PC-3 (cell line): ENCODE measurements at regions not wholly inside any gene's neighbourhood (a gene's known extent, or its start where the extent isn't known, plus 50 kb on each side); places are given as distances from the start of the nearest gene placed in this dataset.

Experiments used
- ATAC-seq: fragments of 200-7000 bp; cut with Tn5 transposase; 2 replicates; pipeline ENCODE4 v1.9.1; 2020; ENCODE audit warnings: mild to moderate bottlenecking, moderate library complexity
- BruUV-seq: library from RNA; stranded (reverse); fragments of 400-500 nt; replicated peaks from 2 replicates; lab custom pipeline; 2021; lab: Mats Ljungman, UMichigan
- CTCF ChIA-PET: fragments of 300-600 bp; sonication (Branson Sonifier 250); formaldehyde crosslinking; loops from one replicate; lab custom pipeline; 2022; ENCODE audit warnings: antibody characterized with exemption; lab: Charles Lee
- POLR2A ChIA-PET: fragments of 300-600 bp; sonication (Branson Sonifier 250); formaldehyde crosslinking; loops from one replicate; lab custom pipeline; 2022; ENCODE audit warnings: antibody characterized with exemption; ENCODE audit not compliant: unreplicated experiment; lab: Charles Lee
- DNase-seq: peaks from one replicate; pipeline ENCODE4 v3.0.0-alpha.2; 2015
- H2AFZ ChIP-seq: fragments of 300-600 bp; sonication (generic); 2 replicates; pipeline ENCODE4 v1.6.0; 2016; ENCODE audit warnings: antibody characterized with exemption, low read length
- H3F3A ChIP-seq: fragments of 300-600 bp; sonication (generic); one replicate; pipeline ENCODE4 v1.6.0; 2017; ENCODE audit warnings: antibody characterized with exemption, low read length, control low read depth, mild to moderate bottlenecking; ENCODE audit not compliant: unreplicated experiment
- H3K27ac ChIP-seq: fragments of 300-600 bp; sonication (generic); 2 replicates; pipeline ENCODE4 v1.5.1; 2016; ENCODE audit warnings: mild to moderate bottlenecking, low read length
- H3K27me3 ChIP-seq: fragments of 300-600 bp; sonication (generic); 2 replicates; pipeline ENCODE4 v1.6.1; 2016; ENCODE audit warnings: low read length, mixed read lengths
- H3K36me3 ChIP-seq: fragments of 300-600 bp; sonication (generic); 2 replicates; pipeline ENCODE4 v1.6.1; 2016; ENCODE audit warnings: low read depth, mixed run types, low read length, mixed read lengths
- H3K4me1 ChIP-seq: fragments of 300-600 bp; sonication (generic); 2 replicates; pipeline ENCODE4 v1.5.1; 2016; ENCODE audit warnings: low read length; ENCODE audit not compliant: insufficient read depth
- H3K4me2 ChIP-seq: fragments of 300-600 bp; sonication (generic); 2 replicates; pipeline ENCODE4 v1.6.0; 2016; ENCODE audit warnings: low read length
- H3K4me3 ChIP-seq: fragments of 300-600 bp; sonication (generic); 2 replicates; pipeline ENCODE4 v1.5.1; 2016; ENCODE audit warnings: mild to moderate bottlenecking, low read length, mixed read lengths
- H3K79me2 ChIP-seq: fragments of 300-600 bp; sonication (generic); 2 replicates; pipeline ENCODE4 v1.6.1; 2017; ENCODE audit warnings: low read length, mixed read lengths
- H3K9ac ChIP-seq: fragments of 300-600 bp; sonication (generic); 2 replicates; pipeline ENCODE4 v1.6.0; 2016; ENCODE audit warnings: mild to moderate bottlenecking, low read length
- H3K9me2 ChIP-seq: fragments of 300-600 bp; sonication (generic); replicated peaks from 2 replicates; pipeline ENCODE4 v1.6.1; 2016; ENCODE audit warnings: mixed run types, low read length, mixed read lengths
- H3K9me3 ChIP-seq: fragments of 300-600 bp; sonication (generic); 2 replicates; pipeline ENCODE4 v1.6.1; 2016; ENCODE audit warnings: low read length, mixed read lengths
- H4K20me1 ChIP-seq: fragments of 300-600 bp; sonication (generic); 2 replicates; pipeline ENCODE4 v1.6.1; 2016; ENCODE audit warnings: low read length, mixed read lengths
- CTCF ChIP-seq: fragments of 300-600 bp; sonication (generic); conservative IDR thresholded peaks from 2 replicates; pipeline ENCODE4 v1.5.1; 2017; ENCODE audit warnings: antibody characterized with exemption, low read depth, mild to moderate bottlenecking, low read length
- EZH2 ChIP-seq: fragments of 300-600 bp; sonication (generic); IDR thresholded peaks from one replicate; pipeline ENCODE4 v1.6.1; 2017; ENCODE audit warnings: antibody characterized with exemption, mild to moderate bottlenecking, low read length; ENCODE audit not compliant: unreplicated experiment
- EZH2phosphoT487 ChIP-seq: fragments of 300-600 bp; sonication (generic); IDR thresholded peaks from 2 replicates; pipeline ENCODE4 v1.6.1; 2018; ENCODE audit warnings: mild to moderate bottlenecking, antibody characterized with exemption, low read length, borderline replicate concordance
- intact Hi-C: fragments of 100-400 bp; cut with micrococcal nuclease; formaldehyde crosslinking; loops from 2 replicates; pipeline ENCODE4 v1.9.0; 2023

- Histone ChIP-seq H3K27me3 (no peaks in the 10 kb centered on the region), H3K9me2 (no peaks in the 10 kb centered on the region), H2AFZ (no peak overlapping the region), H3K36me3 (no peaks in the 10 kb centered on the region), H3K4me1 (no peaks in the 10 kb centered on the region; the same call in 1 of the 2 replicates), H3K4me2 (no peak overlapping the region), H3K27ac (no peak overlapping the region), H3F3A (no peaks in the 10 kb centered on the region), H3K9ac (no peak overlapping the region), H3K4me3 (no peak overlapping the region), H3K79me2 (no peaks in the 10 kb centered on the region), H4K20me1 (no peaks in the 10 kb centered on the region), H3K9me3 (no peaks in the 10 kb centered on the region)
- TF ChIP-seq CTCF (no peak), EZH2phosphoT487 (no peak), EZH2 (no peak)
- ATAC-seq: no peak
- intact Hi-C loops: no loop called here
- ChIA-PET POLR2A (no interaction called here), CTCF (no interaction called here)
- BruUV-seq: no TSS peak
- no peak for DNase-seq
Observed at GRCh38 chr2:23285091-23285800, 99.7 kb upstream of the KLHL29 start.

GRCh38 chr2:23286031-23286757, 98.8 kb upstream of the KLHL29 start:
- POLR2A ChIA-PET: no interaction called here
- CTCF ChIA-PET: no interaction called here
- no peaks in the 10 kb centered on the region for H3K27me3 ChIP-seq
- no peaks in the 10 kb centered on the region for H3K79me2 ChIP-seq
- H3K9ac ChIP-seq: no peak overlapping the region
- no peaks in the 10 kb centered on the region for H3K4me1 ChIP-seq
- H4K20me1 ChIP-seq: no peaks in the 10 kb centered on the region
- DNase-seq (no peak), ATAC-seq (no peak)
- intact Hi-C loops: no loop called here
- no peak overlapping the region for H3K4me2 ChIP-seq
- TF ChIP-seq EZH2phosphoT487 (no peak), EZH2 (no peak), CTCF (no peak)
- no peak overlapping the region for H3K27ac ChIP-seq
- BruUV-seq: no TSS peak
- no peaks in the 10 kb centered on the region for H3F3A ChIP-seq
- no peak overlapping the region for H3K4me3 ChIP-seq
- H3K9me2 ChIP-seq: no peaks in the 10 kb centered on the region
- no peak overlapping the region for H2AFZ ChIP-seq
- no peaks in the 10 kb centered on the region for H3K9me3 ChIP-seq
- no peaks in the 10 kb centered on the region for H3K36me3 ChIP-seq
